ELF-1 (cell line): ENCODE measurements at regions not wholly inside any gene's neighbourhood (a gene's known extent, or its start where the extent isn't known, plus 50 kb on each side); places are given as distances from the start of the nearest gene placed in this dataset.

Source experiments
- DNase-seq: peaks from one replicate; pipeline ENCODE4 v3.0.0-alpha.2; 2016; ENCODE audit warnings: low read depth, low spot score

GRCh38 chr20:52736507-52736906 is 235.7 kb upstream of the TSHZ2 start:
- no peak for DNase-seq

- peak; percentile 30 for DNase-seq
These were observed 241.1 kb upstream of the TSHZ2 start for GRCh38 chr20:52731093-52731492.

GRCh38 chr20:52727740-52728456 is 244.3 kb upstream of the TSHZ2 start:
- no peak for DNase-seq

DNA sequence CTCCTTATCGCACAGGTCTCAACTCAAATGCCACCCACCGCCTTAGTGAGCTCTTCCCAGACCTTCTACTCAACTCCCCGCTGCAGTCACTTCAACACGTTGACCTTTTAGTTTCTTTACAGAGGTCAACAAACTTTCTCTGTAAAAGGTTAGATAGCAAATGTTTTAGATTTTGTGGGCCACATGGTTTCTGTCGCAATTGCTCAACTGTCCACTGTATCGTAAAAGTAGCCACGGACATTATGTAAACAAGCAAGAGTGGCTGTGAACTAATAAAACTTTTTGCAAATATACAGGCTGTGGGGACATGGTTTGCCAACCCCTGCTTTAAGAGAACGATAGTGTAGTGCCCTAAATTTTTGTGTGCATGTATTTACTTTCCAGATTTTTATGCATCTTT is 247.6 kb upstream of the TSHZ2 start:
- DNase-seq = no peak

DNA sequence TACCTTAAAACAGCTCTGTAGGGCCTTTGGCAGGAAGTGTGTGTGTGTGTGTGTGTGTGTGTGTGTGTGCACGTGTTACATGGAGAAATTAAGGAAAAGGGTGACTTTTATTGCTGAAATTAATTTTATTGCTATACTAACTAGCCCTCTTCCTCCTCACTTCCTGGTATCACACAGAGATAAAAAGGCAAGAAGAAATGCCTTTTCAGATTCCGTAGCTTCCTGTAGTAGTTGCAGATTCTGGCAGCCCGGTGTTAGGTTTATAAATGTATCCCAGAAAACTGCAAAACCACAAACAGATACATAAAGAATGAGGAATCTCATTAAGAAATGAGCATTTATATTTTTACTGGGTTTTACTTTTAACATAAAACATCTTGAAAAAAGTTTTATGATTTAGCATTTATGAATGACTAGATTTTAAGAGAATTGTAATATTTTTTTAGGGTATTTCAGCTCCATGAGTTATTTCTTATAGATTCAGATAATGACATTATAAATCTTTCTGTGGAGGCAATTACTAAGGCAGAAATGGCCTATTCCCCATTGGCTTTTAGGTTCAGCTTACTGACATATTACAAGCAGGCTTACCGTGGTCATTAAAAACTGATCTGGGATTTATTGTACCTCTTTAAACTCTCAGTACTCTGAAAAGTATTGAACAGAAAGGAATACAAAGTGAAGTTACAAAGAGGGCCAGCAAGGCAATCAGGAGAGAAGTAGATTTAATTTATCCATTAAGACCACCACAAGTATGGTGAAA is 249.1 kb upstream of the TSHZ2 start:
- DNase-seq = no peak

DNA sequence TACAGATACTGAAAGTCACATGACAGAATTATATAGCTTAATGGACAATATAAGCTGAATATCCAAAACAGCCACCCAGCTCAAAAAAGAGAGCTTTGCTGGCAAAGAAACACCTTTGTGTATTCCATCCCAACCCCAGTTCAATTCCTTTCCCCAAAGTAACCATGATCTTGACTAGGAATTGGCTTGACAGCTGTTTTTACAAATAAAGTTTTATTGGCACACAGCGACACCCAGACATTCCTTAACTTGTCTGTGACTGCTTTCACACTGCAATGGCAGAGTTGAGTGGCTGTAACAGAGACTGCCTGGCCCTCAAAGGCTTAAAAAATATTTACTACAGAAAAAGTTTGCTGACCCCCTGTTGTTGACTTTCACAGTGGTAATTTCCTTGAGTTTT is 264.0 kb upstream of the TSHZ2 start:
- no peak for DNase-seq

DNA sequence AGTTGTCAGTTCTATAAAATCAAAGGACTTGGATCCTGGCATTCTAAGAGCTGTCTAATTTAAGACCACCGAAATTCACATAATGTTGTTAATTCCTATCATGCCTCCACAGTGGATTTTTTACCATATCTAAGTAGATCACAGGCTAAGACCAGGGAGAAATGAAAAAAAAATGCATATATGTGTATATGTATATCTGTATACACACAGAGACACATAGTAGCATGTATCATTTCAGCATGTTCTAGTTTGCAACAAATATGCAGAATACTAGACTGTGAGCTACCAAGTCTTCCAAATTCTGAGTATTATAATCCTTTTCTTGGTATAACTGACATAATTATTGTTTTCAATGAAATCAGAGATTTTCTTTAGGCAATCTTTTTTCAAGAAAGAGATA is 267.6 kb upstream of the TSHZ2 start:
- no peak for DNase-seq

GRCh38 chr20:52688345-52688744 is 283.8 kb upstream of the TSHZ2 start:
- no peak for DNase-seq

- DNase-seq = no peak
These were observed 287.3 kb upstream of the TSHZ2 start for GRCh38 chr20:52684905-52685304.

GRCh38 chr20:52684176-52684575 is 288.0 kb upstream of the TSHZ2 start:
- no peak for DNase-seq

- no peak for DNase-seq
These were observed 288.4 kb upstream of the TSHZ2 start for GRCh38 chr20:52683761-52684160.

- no peak for DNase-seq
These were observed 289.9 kb upstream of the TSHZ2 start for GRCh38 chr20:52682237-52682636.

- no peak for DNase-seq
These were observed 290.9 kb upstream of the TSHZ2 start for GRCh38 chr20:52681288-52681687.

DNA sequence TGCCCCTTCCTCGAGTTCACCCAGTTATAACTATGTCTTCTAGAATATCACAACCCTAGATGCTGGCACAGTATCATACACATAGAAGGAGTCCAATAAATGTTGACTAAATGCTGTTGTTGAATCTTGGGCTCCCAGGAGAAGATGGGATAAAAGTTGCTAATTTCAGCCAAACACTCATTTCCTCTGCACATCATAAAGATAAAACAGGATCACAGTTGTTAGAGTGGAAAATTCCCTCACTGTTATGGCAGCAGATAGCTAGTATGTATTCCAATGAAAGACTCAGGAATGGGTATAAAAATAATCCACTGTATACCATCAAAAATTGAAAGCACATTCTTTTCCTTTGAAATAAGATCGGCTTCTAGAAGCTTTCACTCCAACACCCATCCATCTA is 294.9 kb upstream of the TSHZ2 start:
- no peak for DNase-seq

- DNase-seq = no peak
These were observed 295.7 kb upstream of the TSHZ2 start for GRCh38 chr20:52676283-52676995.

DNA sequence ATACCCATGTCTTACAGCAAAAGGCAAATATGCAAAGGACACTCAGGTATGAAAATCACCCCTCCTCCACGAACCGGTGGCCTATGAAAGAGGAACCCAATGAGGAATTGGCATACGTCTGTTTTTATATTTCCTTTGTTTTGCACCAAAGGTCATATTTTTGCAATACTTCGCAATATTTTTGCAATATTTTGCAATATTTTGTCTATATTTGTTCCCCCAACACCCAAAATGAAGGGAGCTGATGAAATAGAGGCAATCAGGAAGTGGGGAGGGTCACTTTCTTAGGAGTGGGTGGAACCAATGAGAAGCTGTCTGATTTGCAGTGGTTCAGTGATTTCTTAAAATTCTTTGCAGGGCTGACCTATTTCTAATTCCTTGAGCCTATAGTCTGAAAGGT is 296.8 kb upstream of the TSHZ2 start:
- no peak for DNase-seq

GRCh38 chr20:52668626-52669025 is 303.5 kb upstream of the TSHZ2 start:
- DNase-seq = no peak

DNA sequence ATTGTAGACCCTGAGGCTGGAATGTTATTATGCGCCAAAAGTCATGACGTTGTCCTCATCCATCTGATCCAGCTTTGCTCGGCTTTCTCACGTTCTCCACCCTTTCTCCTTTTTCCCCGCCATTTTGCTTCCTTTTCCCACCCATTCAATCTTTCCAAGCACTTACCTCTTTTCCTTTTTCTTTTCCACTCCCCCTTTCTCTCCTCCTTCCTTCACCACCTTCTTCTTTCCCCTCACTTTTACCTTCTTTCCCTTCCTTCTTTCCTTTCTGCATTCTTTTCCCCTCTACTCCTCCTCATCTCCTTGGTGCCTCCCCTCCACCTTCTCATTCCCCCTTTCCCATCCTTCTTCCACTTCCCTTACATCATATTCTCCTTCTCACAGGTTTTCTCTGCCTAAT is 304.8 kb upstream of the TSHZ2 start:
- no peak for DNase-seq

DNA sequence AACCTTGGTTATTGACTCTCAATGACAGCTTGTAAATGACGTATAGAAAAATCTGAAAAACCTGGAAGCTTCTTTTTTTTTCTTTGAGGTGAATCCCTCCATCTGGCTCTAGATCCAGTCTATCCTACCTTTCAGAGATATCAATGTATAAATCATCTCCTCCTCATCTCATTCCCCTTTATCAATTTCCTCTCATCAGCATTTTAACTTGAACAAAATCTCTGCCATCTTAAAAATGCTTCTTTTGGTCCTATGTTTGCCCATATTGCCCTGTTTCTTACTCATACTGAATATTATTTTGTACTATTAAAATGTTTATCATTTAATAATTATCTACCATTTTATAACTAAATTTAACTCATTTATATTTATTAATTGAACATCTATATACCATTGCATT is 306.7 kb upstream of the TSHZ2 start:
- DNase-seq = no peak

GRCh38 chr20:52655395-52655794 is 316.8 kb upstream of the TSHZ2 start:
- DNase-seq = no peak

DNA sequence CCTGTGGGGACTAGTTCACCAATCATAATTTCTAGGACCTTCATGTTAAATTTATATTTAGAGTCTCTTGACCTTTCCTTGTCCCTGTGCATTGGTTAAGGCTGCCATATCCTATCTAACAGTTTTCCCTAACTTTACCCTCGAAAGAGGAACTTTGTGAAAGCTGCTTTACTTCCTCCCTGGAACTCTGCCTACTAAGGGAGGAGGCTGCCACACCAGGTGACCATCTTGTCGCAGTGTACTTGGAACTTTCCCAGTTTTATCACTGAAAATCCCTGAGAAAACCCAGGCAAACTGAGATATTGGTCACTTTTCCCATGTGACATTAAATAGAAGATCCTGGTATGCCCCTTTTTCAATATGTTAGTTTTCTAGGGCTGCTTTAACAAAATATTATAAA is 317.6 kb upstream of the TSHZ2 start:
- DNase-seq = no peak

- DNase-seq = no peak
These were observed 319.9 kb upstream of the TSHZ2 start for GRCh38 chr20:52652271-52652670.

GRCh38 chr20:52649727-52650126 is 322.4 kb upstream of the TSHZ2 start:
- no peak for DNase-seq
